Stimulated activated CD8-positive, alpha-beta memory T cell treated with anti-CD3 and anti-CD28 coated beads, Interleukin-15, amount 100 ng/mL, for 48 hours (primary cell): ENCODE measurements at regions not wholly inside any gene's neighbourhood (a gene's known extent, or its start where the extent isn't known, plus 50 kb on each side); places are given as distances from the start of the nearest gene placed in this dataset.

Experiments used
- DNase-seq, 2 donors: peaks; one replicate each; pipeline ENCODE4 v3.0.0-alpha.2; 2020; ENCODE audit warnings: low read depth in 2 of 2

DNA sequence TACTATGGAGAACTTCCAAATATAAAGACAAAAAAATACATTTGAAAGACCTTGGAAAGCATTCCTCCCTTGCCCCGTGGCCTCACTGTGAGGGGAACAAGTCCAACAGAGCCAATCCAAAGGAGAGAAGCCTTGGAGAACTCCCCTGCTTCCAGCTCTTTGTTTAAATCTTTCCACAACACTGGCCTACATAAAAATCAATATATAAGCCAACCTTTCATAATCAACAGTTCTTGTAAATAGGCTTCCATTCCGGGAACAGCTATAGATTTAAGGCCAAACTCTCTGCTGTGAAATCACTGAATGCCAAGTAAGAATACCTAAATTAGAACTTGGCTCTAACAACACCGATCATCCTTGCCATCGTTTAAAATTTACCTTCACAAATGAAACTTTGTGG lies 242.1 kb downstream of the HACE1 start:
- DNase-seq, result no peak

- no peak for DNase-seq
These were observed 245.3 kb downstream of the HACE1 start for GRCh38 chr6:104614394-104614793.

DNA sequence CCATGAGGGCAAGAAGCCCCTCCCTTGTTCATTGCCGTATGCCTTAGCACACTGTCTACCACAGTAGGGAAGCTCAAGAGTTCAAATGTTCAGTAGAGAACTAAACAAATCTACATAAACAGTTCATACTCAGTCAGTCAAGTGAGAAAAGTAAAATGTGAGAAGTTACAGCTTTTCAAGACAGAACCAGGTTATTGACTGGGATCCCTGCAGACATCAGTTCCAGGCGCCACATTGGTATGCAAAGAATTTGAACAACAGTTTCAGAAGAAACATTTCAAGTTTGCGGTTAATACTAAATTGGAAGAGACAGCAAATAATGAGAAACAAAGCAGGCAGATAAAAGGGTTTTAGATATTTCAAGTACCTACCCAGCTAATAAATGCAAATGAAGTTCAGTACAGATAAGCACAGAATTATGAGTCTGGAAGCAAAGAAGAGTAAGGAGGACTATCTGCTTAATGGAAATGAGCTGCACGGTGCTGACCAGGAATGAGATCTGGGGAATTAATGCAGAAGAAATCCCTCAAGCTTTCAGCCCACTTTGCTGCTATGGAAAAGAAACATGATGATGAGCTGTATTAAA lies 246.2 kb downstream of the HACE1 start:
- DNase-seq, result no peak

DNA sequence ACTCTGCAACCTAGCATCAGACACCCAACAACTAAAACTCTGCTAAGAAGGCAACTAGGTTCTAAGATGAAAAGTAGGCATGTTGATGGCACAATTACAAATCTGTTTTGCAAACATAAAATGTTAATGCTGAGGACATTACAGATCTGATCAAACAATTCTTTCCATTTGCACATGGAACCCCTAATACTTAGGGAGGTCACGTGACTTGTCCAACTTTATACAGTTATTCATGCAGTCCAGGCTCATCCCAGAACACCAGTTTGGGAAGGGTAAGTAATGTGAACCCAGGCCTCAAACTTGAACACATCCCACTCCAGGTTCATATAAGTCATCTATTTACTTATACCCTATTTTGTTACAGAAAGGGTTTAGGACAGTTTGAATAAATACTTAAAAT lies 247.2 kb downstream of the HACE1 start:
- no peak for DNase-seq

DNA sequence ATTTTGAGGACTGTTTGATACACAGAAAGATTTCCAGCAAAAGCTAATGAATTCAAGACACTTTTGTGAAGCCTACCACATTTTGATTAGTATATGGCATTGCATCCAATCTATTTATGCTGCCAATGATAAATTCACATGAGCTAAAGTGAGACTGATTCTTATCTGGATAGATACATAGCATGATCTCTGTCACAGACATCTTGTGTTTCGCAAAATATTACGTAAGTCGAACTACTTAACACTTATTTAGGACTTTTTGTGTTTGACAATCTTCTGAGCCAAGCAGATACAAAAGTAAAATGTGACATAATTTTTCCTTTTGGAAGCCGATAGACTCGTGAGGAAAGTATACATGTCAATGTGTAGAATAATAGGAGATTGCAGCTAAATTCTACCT lies 251.6 kb downstream of the HACE1 start:
- no peak for DNase-seq

DNA sequence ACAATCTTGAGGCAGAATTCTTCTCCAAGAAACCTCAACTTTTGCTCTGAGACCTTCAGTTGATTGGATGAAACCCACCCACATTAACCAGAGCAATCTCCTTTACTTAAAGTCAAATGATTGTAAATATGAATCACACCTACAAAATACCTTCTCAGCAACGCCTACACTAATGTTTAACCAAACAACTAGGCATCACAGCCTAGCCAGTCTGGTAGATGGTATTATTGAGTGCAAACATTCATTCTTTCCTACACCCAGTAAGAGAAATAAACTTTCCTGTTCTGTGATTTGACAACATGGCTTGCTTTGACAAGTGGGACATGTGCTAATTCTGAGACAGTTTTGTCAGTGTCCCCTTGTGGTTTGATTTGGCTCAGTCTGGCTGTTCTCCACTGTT lies 252.2 kb downstream of the HACE1 start:
- no peak for DNase-seq

GRCh38 chr6:104606361-104606760 lies 253.4 kb downstream of the HACE1 start:
- no peak for DNase-seq

GRCh38 chr6:104604685-104605084 lies 255.0 kb downstream of the HACE1 start:
- DNase-seq, result no peak

- DNase-seq, result no peak
These were observed 256.5 kb downstream of the HACE1 start for GRCh38 chr6:104603108-104603745.

- no peak for DNase-seq
These were observed 258.0 kb downstream of the HACE1 start for GRCh38 chr6:104601721-104602120.

DNA sequence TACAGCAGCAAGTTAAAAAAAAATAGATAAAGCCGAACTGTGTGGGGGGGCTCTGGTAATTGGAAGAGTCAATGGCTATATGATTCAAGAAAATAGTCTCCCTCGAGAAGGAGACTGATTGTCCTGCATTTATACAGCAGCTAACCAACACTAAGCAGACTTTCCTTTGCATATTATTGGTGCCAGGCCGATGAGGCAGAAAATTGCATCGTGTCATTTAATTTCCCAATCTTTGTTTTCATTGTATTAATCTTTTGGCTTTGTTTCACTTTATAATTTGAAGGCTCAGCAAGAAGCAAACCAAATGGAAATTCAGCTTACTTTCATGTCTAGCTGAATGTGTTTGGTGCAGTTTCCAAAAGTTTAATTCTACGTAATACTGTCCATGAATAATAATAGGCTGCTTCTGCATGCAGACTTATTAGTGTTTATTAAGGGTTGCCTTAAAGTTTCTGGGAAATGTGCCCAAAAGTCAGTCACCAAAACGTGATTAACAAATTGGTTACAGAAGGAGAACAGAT lies 258.5 kb downstream of the HACE1 start:
- DNase-seq, result no peak

- DNase-seq, result no peak
These were observed 259.1 kb downstream of the HACE1 start for GRCh38 chr6:104600639-104600931.

- no peak for DNase-seq
These were observed 259.7 kb downstream of the HACE1 start for GRCh38 chr6:104599821-104600638.

DNA sequence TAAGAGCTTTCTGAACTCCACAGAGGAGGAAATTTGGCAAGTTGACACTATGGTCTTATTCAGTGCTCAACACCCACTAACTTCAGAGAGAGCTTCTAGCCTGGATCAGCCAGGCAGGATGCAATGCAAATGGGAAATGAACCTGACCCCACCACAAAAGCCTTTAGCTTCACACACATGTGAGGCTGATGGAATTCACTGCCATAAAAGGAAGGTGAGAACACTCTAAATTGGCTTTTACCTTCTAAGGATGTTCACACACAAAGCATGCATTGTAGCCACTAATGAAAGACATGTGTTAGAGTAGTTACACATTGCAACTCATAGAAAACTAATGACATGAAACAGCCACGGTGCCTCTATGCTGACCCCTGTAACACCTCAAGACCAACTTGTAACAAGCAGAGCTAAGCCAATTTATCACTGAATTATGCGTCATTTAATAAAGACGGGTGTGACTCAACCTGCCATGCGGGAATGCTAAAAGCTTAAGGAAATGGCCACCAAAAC lies 262.1 kb downstream of the HACE1 start:
- no peak for DNase-seq

DNA sequence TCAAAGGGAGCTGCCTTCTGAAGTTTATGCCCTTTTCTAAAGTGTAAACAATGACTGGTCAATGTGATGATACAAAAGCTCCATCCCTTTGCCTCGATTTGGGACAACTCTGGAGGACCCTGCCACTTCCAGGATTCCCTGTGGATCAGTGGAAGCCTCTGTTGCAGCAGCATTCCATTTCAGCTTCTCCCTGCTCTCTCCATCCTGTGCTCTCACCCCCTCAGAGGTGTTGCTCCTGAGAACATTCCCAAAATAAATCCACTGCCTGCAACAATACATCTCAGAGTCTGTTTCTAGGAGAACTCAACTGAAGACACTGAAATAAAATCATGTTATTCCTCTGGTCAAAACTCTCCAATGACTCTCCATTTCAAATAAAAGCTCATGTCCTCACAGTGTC lies 263.6 kb downstream of the HACE1 start:
- no peak for DNase-seq

- no peak for DNase-seq
These were observed 264.4 kb downstream of the HACE1 start for GRCh38 chr6:104595311-104595820.

- no peak for DNase-seq
These were observed 268.0 kb downstream of the HACE1 start for GRCh38 chr6:104591573-104592334.

DNA sequence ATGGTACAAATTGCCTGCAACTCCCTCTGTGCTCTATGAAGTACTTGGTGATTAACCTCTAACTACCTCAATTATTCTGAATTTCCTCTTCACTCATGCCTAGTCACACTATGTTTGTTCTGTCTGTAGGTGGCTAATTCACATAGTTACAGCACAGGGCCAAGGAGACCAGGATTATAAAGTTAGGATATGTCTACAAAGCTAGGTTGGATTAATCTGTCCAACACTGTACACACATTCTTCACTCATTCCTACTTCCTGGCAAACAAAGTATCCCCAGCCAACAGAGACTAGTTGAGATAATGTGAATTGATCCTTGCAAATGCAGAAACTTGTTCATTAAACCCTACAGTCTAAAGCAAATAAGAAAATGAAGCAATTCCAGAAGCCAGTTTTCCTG lies 269.8 kb downstream of the HACE1 start:
- DNase-seq, result no peak

DNA sequence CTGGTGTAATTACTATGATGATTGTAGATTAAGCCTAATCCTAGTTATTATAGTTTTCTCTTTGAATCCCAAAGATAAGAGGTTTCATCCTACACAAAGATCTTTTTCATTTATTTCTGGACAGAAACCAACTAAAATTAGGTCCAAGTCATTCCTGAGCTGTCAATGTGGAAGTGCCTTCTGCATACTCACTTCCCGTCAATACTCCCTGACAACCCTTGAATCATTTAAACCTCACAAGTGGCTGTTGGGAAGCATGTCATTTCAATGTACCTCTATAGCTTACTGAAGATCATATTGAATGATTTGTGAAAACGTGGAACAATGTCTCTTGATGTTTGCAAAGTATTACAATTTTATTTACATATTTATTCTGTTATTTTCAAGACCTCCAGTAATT lies 274.1 kb downstream of the HACE1 start:
- no peak for DNase-seq

GRCh38 chr6:104580452-104580851 lies 279.3 kb downstream of the HACE1 start:
- DNase-seq, result no peak

DNA sequence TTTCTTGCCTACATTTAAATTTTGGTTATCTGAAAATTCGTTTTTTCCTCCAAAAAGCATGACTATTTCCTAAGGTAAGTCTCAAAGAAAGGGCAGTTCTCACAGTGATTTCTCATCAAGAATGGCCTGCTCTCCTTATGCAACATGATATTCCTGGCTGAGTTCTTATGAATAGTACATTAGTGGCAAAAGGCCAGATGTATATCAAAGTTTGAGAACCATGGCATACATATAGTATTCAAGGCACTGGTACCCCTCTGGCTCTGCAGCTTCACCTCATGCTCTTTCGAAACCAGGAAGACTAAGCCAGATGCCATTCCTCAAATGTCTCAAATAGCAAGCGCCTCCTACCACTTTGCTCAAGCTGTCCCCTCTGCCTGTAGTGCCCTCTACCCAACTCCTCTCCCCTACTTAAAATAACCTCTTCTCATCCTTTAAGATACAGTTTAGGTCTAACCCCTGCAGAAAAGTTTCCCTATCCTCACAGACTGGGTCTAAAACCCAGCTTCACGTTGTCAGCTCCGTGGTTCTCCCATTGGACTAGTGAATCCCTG lies 280.3 kb downstream of the HACE1 start:
- no peak for DNase-seq

DNA sequence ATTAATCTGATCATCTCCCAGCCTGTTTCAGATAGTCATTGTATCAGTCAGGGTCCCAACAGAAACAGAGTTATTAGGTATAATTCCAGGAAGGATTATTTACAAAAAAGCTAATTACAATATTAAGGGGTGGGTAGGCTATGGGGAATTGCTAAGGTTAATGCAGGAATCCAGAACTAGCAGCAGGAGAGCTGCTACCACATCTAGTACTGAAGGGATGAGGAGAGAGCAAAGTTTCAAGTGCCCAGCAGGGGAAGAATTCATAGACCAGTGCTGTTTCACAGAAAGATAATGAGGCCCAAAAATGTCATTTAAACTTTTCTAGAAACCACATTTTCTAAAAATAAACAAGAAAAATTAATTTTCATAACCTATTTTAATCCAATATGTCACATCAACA lies 284.2 kb downstream of the HACE1 start:
- no peak for DNase-seq
